ENCODE measurements at regions not wholly inside any gene's neighbourhood (a gene's known extent, or its start where the extent isn't known, plus 50 kb on each side); places are given as distances from the start of the nearest gene placed in this dataset.

GRCh38 chr7:39816462-39817060 is 133.5 kb upstream of the CDK13 start:
- H2AFZ ChIP-seq: no peak overlapping the region
- H3K9me3 ChIP-seq (ENCODE audit: low read depth): no peaks in the 10 kb centered on the region
- TF ChIP-seq EZH2phosphoT487 (IDR thresholded peaks at IDR 0.05; ENCODE audit: low read depth, severe bottlenecking, unreplicated experiment) (no peak), CTCF (IDR thresholded peaks at IDR 0.05; ENCODE audit: poor library complexity) (no peak), EZH2 (IDR thresholded peaks at IDR 0.05; ENCODE audit: borderline replicate concordance) (no peak)
- H3K36me3 ChIP-seq (replicated peaks; ENCODE audit: insufficient read depth, low read depth): no peaks in the 10 kb centered on the region
- no peaks in the 10 kb centered on the region for H4K20me1 ChIP-seq (ENCODE audit: insufficient read depth, poor library complexity, severe bottlenecking)
- no peak for DNase-seq (ENCODE audit: low spot score)
- H3K27ac ChIP-seq: no peak overlapping the region
- peaks cover 8% of the 10 kb centered on the region for H3K4me1 ChIP-seq (ENCODE audit: insufficient read depth)
- H3K4me3 ChIP-seq: no peak overlapping the region
- peaks cover 4% of the 10 kb centered on the region for H3K27me3 ChIP-seq
- H3K9me2 ChIP-seq (replicated peaks; ENCODE audit: insufficient read depth): no peaks in the 10 kb centered on the region
- WGBS (ENCODE audit: low lambda C conversion rate, missing lambda C conversion rate): 83% methylated on average over 7 of the region's 7 CpGs
- H3K79me2 ChIP-seq: no peaks in the 10 kb centered on the region
- H3K4me2 ChIP-seq: no peak overlapping the region

GRCh38 chr7:39819514-39819913 is 130.5 kb upstream of the CDK13 start:
- Histone ChIP-seq H3K4me1 (ENCODE audit: insufficient read depth) (peaks cover 8% of the 10 kb centered on the region), H2AFZ (no peak overlapping the region), H3K79me2 (no peaks in the 10 kb centered on the region), H4K20me1 (ENCODE audit: insufficient read depth, poor library complexity, severe bottlenecking) (no peaks in the 10 kb centered on the region), H3K27me3 (peaks cover 4% of the 10 kb centered on the region), H3K9me3 (ENCODE audit: low read depth) (no peaks in the 10 kb centered on the region), H3K27ac (no peak overlapping the region), H3K9me2 (replicated peaks; ENCODE audit: insufficient read depth) (no peaks in the 10 kb centered on the region), H3K4me3 (no peak overlapping the region), H3K36me3 (replicated peaks; ENCODE audit: insufficient read depth, low read depth) (no peaks in the 10 kb centered on the region), H3K4me2 (no peak overlapping the region)
- DNase-seq (ENCODE audit: low spot score): no peak
- TF ChIP-seq CTCF (IDR thresholded peaks at IDR 0.05; ENCODE audit: poor library complexity) (no peak), EZH2phosphoT487 (IDR thresholded peaks at IDR 0.05; ENCODE audit: low read depth, severe bottlenecking, unreplicated experiment) (no peak), EZH2 (IDR thresholded peaks at IDR 0.05; ENCODE audit: borderline replicate concordance) (no peak)

GRCh38 chr7:39824456-39825200 is 125.4 kb upstream of the CDK13 start:
- DNase-seq (ENCODE audit: low spot score): no peak
- H3K4me2 ChIP-seq: no peak overlapping the region
- H3K9me3 ChIP-seq (ENCODE audit: low read depth): no peaks in the 10 kb centered on the region
- TF ChIP-seq CTCF (IDR thresholded peaks at IDR 0.05; ENCODE audit: poor library complexity): no peak
- TF ChIP-seq EZH2 (IDR thresholded peaks at IDR 0.05; ENCODE audit: borderline replicate concordance): no peak
- TF ChIP-seq EZH2phosphoT487 (IDR thresholded peaks at IDR 0.05; ENCODE audit: low read depth, severe bottlenecking, unreplicated experiment): no peak
- WGBS (ENCODE audit: low lambda C conversion rate, missing lambda C conversion rate): 88% methylated on average over 2 of the region's 2 CpGs
- H3K79me2 ChIP-seq: no peaks in the 10 kb centered on the region
- no peak overlapping the region for H3K27ac ChIP-seq
- H3K36me3 ChIP-seq (replicated peaks; ENCODE audit: insufficient read depth, low read depth): no peaks in the 10 kb centered on the region
- H3K27me3 ChIP-seq: peaks cover 7% of the 10 kb centered on the region
- H3K4me1 ChIP-seq (ENCODE audit: insufficient read depth): no peaks in the 10 kb centered on the region
- no peak overlapping the region for H2AFZ ChIP-seq
- H3K4me3 ChIP-seq: no peak overlapping the region
- H4K20me1 ChIP-seq (ENCODE audit: insufficient read depth, poor library complexity, severe bottlenecking): no peaks in the 10 kb centered on the region
- H3K9me2 ChIP-seq (replicated peaks; ENCODE audit: insufficient read depth): no peaks in the 10 kb centered on the region

Data from hepatocyte (in vitro differentiated cells).